Testis (tissue), 2 donors: ENCODE measurements at regions not wholly inside any gene's neighbourhood (a gene's known extent, or its start where the extent isn't known, plus 50 kb on each side); places are given as distances from the start of the nearest gene placed in this dataset.

Experiments used
- POLR2A ChIP-seq: fragments of 450-650 bp; IDR thresholded peaks from one replicate; pipeline ENCODE4 v1.6.1; 2017; ENCODE audit warnings: antibody characterized with exemption, mild to moderate bottlenecking, moderate library complexity
- TF ChIP-seq, protein P1 (sequence below), 3 experiments: fragments of 450-650 bp in 2 of 3; fragments of 200-600 bp in 1 of 3; sonication (generic) in 1 of 3; IDR thresholded peaks; one replicate each; pipeline ENCODE4 v1.5.1; 2016 to 2019; ENCODE audit warnings: antibody characterized with exemption in 3 of 3, mild to moderate bottlenecking in 2 of 3, moderate library complexity in 1 of 3

DNA sequence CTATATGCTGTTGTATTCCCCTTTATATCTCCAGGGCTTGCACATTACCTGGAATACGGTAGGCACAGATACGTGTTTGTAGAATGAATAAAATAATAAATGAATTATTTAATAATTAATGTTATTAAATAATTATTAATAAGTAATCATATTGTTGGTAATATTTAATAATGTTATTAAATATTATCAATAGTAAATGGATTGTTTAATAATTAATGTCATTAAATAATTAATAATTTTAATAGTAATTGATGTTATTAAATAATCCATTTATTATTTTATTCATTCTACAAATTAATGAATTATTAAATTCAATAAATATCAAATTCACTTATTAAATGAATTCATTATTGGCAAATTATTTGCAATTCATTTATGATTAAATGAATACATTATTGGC is 175.1 kb downstream of the MATN1 start:
- TF ChIP-seq, protein P1, sequence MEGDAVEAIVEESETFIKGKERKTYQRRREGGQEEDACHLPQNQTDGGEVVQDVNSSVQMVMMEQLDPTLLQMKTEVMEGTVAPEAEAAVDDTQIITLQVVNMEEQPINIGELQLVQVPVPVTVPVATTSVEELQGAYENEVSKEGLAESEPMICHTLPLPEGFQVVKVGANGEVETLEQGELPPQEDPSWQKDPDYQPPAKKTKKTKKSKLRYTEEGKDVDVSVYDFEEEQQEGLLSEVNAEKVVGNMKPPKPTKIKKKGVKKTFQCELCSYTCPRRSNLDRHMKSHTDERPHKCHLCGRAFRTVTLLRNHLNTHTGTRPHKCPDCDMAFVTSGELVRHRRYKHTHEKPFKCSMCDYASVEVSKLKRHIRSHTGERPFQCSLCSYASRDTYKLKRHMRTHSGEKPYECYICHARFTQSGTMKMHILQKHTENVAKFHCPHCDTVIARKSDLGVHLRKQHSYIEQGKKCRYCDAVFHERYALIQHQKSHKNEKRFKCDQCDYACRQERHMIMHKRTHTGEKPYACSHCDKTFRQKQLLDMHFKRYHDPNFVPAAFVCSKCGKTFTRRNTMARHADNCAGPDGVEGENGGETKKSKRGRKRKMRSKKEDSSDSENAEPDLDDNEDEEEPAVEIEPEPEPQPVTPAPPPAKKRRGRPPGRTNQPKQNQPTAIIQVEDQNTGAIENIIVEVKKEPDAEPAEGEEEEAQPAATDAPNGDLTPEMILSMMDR (IDR thresholded peaks at IDR 0.05) = no peak
- no peak for TF ChIP-seq POLR2A
